NCI-H1105 treated with DMSO at 0.1 percent for 48 hours (cell line): ENCODE measurements at regions not wholly inside any gene's neighbourhood (a gene's known extent, or its start where the extent isn't known, plus 50 kb on each side); places are given as distances from the start of the nearest gene placed in this dataset.

Experiments used
- DNase-seq: peaks from one replicate; lab custom pipeline; 2025; lab: John Stamatoyannopoulos, UW

DNA sequence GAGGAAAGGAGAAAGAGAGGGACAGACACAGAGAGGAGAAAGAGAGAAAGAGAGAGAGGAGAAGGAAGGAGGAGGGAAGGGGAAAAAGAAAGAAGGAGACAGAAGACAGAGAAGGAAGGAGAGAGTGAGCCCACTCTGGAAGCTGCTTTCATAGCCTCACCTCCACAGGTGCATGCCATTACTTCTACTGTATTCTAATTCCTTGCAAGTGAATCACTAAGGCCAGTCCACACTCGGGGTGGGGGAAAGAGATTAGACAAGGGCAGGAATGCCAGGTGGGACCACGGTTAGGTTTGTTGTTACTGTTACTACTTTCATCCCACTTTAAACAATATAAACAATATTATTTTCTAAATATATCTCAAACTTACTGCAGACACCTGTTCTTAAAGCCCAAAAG lies 684.5 kb upstream of the ARGLU1 start:
- DNase-seq, result no peak

- DNase-seq, result no peak
Measured at GRCh38 chr13:107252021-107252420, 684.1 kb upstream of the ARGLU1 start.

DNA sequence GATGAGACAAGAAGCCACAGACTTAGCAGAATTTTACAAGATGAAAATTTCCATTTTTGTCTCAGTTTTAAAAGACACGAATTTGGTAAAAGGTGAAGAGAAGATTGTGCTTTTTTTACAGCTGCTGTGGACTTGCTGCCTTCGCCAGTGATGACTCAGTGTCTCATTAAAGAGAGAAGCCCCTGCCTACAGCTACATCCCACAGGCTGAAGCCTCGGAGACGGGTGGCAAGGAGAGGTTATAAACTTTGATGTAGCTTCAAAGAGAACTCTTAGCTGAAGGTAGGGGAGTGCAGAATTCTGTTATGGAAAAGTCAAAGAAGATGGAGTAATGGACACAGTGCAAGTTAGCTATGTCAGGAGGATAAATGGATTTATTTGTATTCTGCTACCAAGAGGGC lies 683.4 kb upstream of the ARGLU1 start:
- DNase-seq, result no peak

GRCh38 chr13:107250628-107251027 lies 682.7 kb upstream of the ARGLU1 start:
- DNase-seq, result no peak

GRCh38 chr13:107244241-107244640 lies 676.3 kb upstream of the ARGLU1 start:
- DNase-seq, result no peak

- DNase-seq, result no peak
Measured at GRCh38 chr13:107242138-107242537, 674.2 kb upstream of the ARGLU1 start.

DNA sequence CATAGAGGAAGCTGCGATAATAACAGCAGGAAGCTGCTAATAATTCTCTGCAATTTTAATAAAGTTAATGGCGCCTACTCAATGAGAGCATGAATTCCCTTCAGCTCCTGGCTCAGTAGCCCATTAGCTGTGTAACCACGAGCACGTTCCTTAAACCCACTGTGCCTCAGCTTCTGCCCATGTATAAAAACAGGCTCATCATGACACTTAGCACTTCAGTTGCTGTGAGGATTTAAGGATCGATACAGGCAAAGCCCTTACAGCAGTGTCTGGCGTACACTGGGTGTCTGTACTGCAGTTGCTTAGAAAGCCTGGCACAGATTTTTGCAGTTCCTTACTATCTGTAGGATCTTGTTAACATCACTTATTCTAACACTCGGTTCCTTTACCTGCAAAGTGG lies 673.4 kb upstream of the ARGLU1 start:
- no peak for DNase-seq

- no peak for DNase-seq
Measured at GRCh38 chr13:107239213-107239612, 671.3 kb upstream of the ARGLU1 start.

DNA sequence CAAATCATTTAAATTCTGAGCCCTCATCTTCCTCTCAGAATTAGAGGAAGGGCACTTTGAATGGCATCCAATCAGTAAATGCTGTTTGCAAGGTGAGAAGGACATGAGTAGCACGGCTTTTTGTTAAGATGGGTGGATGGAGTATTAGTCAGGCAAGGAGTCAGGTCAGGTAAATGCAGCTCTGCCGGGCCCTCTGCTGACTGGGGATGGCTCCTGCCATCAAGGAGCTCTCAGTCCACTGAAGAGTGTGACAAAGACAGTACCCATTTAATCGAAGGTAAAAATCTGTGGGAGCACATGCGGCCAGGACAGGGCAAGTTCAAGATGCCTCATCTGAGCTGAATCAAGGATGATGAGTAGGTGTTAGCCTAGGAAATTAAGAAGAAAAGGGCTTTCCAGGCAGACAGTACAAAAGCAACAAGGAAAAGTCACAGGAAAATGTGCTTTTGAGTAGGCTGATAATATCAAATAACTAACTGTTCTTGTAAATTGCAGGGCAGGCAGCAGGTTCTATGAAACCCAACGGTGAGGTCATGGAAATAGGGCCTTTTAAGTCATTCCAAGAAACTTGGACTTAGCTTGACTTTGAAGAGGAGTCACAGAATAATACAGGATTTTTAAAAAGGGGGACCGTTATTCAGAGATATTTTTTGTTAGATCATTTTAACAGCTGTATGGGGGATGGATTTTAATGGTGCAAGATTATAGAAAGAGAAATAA lies 670.5 kb upstream of the ARGLU1 start:
- DNase-seq, result no peak

GRCh38 chr13:107234319-107235073 lies 666.6 kb upstream of the ARGLU1 start:
- no peak for DNase-seq

DNA sequence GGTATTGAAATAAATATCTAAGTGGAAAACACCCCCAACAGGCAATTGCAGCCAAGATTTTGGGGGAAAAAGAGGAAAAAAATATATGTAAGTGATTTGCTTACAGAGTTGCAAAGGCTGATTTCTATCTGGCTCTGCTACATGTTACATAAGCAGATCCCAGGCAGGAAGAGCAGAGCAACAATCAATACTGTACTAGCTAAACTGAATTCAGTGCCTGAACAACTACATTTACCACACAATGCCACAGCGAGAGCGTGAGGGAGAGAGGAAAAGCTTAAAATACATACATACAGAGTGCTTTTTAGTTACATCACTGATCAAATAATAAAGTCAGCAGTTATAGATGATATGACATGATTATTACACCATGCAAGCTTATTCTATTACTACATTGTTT lies 665.6 kb upstream of the ARGLU1 start:
- no peak for DNase-seq

GRCh38 chr13:107231944-107232343 lies 664.0 kb upstream of the ARGLU1 start:
- DNase-seq, result peak; percentile 89

GRCh38 chr13:107223867-107224266 lies 655.9 kb upstream of the ARGLU1 start:
- DNase-seq, result no peak

DNA sequence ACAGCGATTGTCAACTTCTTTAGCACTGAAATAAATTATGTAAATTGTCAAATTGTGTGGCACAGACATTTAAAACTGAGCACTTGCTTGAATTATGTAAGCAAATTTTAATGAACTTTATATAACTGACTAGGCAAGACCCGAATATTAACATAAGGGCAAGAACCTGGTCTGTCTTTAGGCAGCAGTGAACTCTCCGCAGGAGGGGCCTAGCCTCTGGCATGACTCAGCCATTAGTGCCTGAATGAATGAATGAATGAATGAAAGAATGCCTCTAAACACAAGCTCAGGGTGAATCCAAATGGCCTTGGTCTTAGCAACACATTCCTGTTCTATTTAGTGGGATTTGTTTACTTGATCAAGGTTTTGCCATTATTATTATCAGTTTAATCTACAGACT lies 654.7 kb upstream of the ARGLU1 start:
- DNase-seq, result no peak

DNA sequence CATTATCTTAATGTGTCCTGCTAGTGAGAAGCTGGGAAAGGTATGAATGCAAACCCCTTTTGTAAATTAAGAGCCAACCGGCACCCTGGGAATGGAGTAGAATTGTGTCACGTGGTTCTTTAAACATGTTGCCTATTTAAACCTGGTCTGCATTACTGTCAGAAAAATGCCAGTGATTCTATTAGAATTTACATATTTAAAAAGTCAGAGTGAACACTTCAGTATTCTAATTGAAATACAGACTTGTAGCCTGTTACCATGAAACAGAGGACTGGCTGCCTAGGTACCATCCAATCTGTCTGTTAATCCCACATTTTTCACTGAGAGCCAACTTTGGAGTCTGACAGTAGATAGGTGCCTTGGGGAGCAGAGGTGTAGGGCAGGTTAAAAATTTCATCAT lies 652.3 kb upstream of the ARGLU1 start:
- DNase-seq, result no peak

- peak; percentile 98 for DNase-seq
Measured at GRCh38 chr13:107217251-107217650, 649.3 kb upstream of the ARGLU1 start.

DNA sequence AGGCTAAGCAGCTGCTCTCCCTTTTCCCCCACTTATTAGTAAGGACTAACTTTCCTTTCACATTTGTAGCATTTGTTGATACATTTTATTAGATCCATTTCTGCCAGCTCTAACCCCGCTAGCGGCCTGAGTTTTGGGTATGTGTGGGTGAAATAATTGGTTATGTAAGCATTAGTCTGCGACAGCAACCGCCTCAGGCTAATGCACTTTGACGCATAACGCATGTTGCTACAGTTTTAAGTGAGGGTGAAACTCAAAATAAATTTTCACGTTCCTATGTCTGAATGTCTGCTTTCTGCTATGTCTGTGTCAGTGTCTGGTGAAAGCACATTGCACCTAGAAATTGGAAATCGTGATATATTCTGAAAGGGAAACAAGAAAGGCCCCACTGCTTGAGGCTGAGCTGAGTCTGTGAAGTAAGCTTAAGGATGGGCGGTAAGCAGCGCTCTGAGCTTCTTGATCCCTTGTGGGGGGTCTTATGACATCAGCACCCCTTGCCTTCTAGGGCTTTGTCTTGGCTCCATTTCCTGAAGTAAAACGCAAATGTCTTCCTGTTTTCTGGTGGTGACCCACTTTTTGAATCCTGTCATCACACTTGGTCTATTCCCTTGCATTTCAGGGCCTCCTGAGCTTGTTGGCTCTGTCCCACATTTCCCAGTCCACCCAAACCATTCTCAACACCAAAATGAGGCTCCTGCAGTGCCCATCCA lies 648.3 kb upstream of the ARGLU1 start:
- no peak for DNase-seq

- DNase-seq, result peak; percentile 99
Measured at GRCh38 chr13:107211073-107211472, 643.1 kb upstream of the ARGLU1 start.

DNA sequence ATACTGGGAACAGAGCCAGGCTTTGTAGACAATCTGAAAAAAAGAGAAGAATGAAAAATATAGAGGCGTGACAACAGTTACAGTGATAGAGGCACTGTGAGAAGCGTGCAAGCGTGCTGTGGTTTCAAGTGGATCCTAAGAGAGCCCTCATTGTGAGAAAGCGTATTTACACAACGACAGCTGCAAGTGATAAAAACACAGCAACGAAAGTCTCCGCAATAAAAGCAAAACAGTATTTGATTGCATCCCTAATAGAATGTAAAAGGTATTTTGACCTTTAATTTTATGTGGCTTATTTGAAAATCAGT lies 642.7 kb upstream of the ARGLU1 start:
- peak; percentile 100 for DNase-seq

DNA sequence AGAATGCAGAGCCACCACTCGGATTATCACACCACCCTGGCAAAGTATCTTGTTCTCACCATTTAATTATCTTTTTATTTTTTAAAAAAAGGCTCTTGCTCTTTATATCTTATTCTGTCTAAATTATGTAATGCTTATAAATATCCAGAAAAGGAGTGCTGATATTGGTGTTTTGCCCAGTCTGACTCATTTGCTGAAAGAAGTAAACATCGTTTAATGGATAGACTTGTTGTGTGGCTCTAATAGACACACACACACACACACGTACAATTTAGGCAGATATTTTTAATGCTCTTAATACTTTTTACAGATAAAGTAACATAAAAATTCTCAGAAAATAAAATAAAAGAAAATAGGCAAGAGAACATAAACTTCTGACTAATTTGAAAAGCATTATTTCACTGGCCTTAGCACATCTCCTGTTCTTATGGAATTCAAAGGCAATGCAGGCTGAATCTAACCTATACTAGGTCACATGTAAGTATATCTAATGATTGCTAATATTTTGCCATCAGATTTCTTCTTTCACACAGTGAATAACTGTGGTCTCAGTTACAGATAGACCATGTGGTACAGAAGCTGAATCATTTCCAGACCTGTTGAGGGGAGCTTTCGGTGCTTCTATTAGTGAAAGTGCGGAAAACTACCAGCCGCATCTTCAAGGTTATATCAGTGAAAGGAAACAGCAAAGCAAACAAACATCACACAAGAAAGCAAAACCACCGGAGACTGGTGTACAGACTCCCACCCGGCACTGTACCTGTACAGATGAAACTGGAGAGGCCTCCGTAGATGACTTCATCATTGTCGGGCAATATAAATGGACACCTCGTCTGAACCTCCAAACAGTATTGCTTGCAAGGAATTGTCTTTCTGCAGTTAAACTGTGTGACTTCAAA lies 642.1 kb upstream of the ARGLU1 start:
- peak; percentile 67 for DNase-seq

DNA sequence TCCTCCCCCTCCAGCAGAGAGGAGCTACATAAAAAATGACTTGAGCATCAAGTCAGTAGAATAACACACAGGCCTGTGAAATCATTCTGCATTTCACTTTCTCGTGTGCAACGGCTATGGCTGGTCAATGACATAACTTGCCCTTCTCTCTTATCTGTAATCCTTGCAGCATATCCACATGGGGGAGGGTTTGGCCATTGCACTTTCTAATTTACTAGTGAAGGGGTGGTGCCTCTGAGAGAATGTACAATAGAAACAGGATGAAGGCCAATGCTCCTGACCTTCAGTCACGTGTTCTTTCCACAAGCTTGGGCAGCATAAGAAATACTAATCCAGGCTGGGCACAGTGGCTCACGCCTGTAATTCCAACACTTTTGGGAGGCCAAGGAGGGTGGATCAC lies 641.0 kb upstream of the ARGLU1 start:
- DNase-seq, result no peak
